HEK293T (cell line): ENCODE measurements at regions not wholly inside any gene's neighbourhood (a gene's known extent, or its start where the extent isn't known, plus 50 kb on each side); places are given as distances from the start of the nearest gene placed in this dataset.

Source experiments
- FOXK2 ChIP-seq: fragments of 450-650 bp; IDR thresholded peaks from 2 replicates; pipeline ENCODE4 v1.6.1; 2016; ENCODE audit warnings: mild to moderate bottlenecking
- FOXM1 ChIP-seq: fragments of 450-650 bp; IDR thresholded peaks from 2 replicates; pipeline ENCODE4 v1.6.1; 2017; ENCODE audit warnings: mild to moderate bottlenecking, borderline replicate concordance
- L3MBTL2 ChIP-seq: fragments of 450-650 bp; conservative IDR thresholded peaks from 2 replicates; pipeline ENCODE4 v1.6.1; 2016; ENCODE audit warnings: mild to moderate bottlenecking

GRCh38 chr17:71375948-71376347, 744.9 kb upstream of the SOX9 start:
- no peak for TF ChIP-seq L3MBTL2
- no peak for TF ChIP-seq FOXK2
- TF ChIP-seq FOXM1: no peak
